ENCODE measurements at regions not wholly inside any gene's neighbourhood (a gene's known extent, or its start where the extent isn't known, plus 50 kb on each side); places are given as distances from the start of the nearest gene placed in this dataset.

GRCh38 chrX:122626871-122627270, 557.2 kb upstream of the GRIA3 start:
- TF ChIP-seq CTCF (IDR thresholded peaks at IDR 0.05) (no peak), POLR2A (IDR thresholded peaks at IDR 0.05) (no peak)
